ENCODE measurements at regions not wholly inside any gene's neighbourhood (a gene's known extent, or its start where the extent isn't known, plus 50 kb on each side); places are given as distances from the start of the nearest gene placed in this dataset.

- TF ChIP-seq PPARA (CRISPR knock-in tag; IDR thresholded peaks at IDR 0.05; ENCODE audit: borderline replicate concordance) (no peak), ZFP3 (CRISPR knock-in tag; IDR thresholded peaks at IDR 0.05) (no peak), PATZ1 (CRISPR knock-in tag; IDR thresholded peaks at IDR 0.05; ENCODE audit: borderline replicate concordance) (no peak), OSR1 (CRISPR knock-in tag; IDR thresholded peaks at IDR 0.05) (no peak), CREB5 (CRISPR knock-in tag; IDR thresholded peaks at IDR 0.05; ENCODE audit: low read depth) (no peak), ZNF8 (CRISPR knock-in tag; IDR thresholded peaks at IDR 0.05) (no peak), TCF4 (CRISPR knock-in tag; IDR thresholded peaks at IDR 0.05; ENCODE audit: borderline replicate concordance) (no peak)
Measured at GRCh38 chr4:3361896-3362295, 69.1 kb downstream of the RGS12 start.
